ENCODE measurements at regions not wholly inside any gene's neighbourhood (a gene's known extent, or its start where the extent isn't known, plus 50 kb on each side); places are given as distances from the start of the nearest gene placed in this dataset.
A peak's percentile ranks its signal among the peaks of the same experiment; 100 is the strongest.

DNA sequence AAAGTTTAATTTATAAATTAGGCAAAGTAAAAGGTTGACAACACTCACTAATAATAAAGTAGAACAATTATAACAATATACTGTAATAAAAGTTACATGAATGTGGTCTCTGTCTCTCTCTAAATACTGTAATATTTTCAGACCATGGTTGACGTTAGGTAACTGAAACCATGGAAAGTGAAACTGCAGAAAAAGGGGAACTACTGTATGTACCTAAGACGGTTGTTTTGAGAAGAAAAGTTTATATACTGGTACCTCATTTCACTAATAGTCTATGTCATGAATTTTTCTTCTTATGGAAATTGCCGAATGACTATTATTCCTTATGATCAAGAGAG is 166.7 kb upstream of the ZNF521 start:
- ATAC-seq (peak in 1 of 3 donors; percentile 46), DNase-seq (no peak)
- no peaks in the 10 kb centered on the region for H3K9me3 Mint-ChIP-seq
- TF ChIP-seq, protein P1, sequence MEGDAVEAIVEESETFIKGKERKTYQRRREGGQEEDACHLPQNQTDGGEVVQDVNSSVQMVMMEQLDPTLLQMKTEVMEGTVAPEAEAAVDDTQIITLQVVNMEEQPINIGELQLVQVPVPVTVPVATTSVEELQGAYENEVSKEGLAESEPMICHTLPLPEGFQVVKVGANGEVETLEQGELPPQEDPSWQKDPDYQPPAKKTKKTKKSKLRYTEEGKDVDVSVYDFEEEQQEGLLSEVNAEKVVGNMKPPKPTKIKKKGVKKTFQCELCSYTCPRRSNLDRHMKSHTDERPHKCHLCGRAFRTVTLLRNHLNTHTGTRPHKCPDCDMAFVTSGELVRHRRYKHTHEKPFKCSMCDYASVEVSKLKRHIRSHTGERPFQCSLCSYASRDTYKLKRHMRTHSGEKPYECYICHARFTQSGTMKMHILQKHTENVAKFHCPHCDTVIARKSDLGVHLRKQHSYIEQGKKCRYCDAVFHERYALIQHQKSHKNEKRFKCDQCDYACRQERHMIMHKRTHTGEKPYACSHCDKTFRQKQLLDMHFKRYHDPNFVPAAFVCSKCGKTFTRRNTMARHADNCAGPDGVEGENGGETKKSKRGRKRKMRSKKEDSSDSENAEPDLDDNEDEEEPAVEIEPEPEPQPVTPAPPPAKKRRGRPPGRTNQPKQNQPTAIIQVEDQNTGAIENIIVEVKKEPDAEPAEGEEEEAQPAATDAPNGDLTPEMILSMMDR (IDR thresholded peaks at IDR 0.05): no peak
- H3K27ac ChIP-seq (ENCODE audit: low read length): no peak overlapping the region
- H3K4me1 Mint-ChIP-seq: no peaks in the 10 kb centered on the region
- no peak overlapping the region for H3K4me3 Mint-ChIP-seq
- WGBS (ENCODE audit: insufficient coverage): no CpG with 5 or more reads among the region's 3 CpGs
- H3K36me3 Mint-ChIP-seq: no peaks in the 10 kb centered on the region
- H3K27ac Mint-ChIP-seq: no peak overlapping the region
- H3K4me3 ChIP-seq (ENCODE audit: low read length): no peak overlapping the region
- no peaks in the 10 kb centered on the region for H3K36me3 ChIP-seq (ENCODE audit: control insufficient read depth, insufficient read depth, low read length)
- no peaks in the 10 kb centered on the region for H3K27me3 ChIP-seq (ENCODE audit: control insufficient read depth, insufficient read depth, low read length)
- H3K9me3 ChIP-seq (ENCODE audit: control insufficient read depth, insufficient read depth, low read length): no peaks in the 10 kb centered on the region
- intact Hi-C loops (cut with micrococcal nuclease): no loop called here
- H3K27me3 Mint-ChIP-seq (ENCODE audit: low read depth in 2 of 2): no peaks in the 10 kb centered on the region
- H3K4me1 ChIP-seq (ENCODE audit: control insufficient read depth, insufficient read depth, low read length): no peaks in the 10 kb centered on the region

DNA sequence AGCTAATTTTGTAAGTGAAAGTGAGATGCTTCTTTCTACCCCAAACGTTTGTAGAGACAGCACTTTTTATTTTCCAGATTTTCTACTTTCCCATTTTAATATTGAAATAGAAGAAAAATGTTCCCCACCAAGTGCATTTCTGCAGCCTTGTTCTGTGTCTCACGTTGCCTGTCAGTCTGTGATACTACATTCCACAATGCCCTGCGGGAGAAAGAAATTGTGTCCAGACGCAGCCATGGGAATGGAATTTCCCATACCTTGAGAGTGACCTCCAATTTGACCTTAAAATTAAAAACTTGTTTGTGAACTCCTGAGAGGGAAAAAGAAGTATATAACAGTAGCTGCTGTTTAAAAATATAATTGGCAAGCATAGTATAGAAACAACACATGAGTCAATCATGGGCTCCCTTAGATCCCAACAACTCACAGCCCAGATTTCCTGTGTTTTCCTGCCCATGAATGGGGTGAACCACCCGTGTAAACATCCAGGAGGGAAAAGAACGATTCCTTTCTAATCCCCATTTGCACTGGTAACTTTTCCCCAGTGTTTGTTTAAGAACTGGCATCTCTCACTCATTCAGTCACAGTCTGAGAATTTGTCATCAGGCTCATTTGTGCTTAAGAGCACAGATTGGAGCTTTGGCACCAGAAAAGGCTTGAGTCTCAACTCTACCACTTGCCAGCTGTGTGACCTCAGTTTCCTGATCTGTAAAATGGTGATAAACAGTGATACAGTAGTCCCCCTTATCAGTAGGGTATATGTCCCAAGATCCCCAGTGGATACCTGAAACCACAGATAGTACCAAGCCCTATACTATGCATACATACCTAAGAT is 166.1 kb upstream of the ZNF521 start:
- Histone ChIP-seq H3K9me3 (ENCODE audit: control insufficient read depth, insufficient read depth, low read length) (no peaks in the 10 kb centered on the region), H3K4me1 (ENCODE audit: control insufficient read depth, insufficient read depth, low read length) (no peaks in the 10 kb centered on the region), H3K27ac (ENCODE audit: low read length) (no peak overlapping the region), H3K4me3 (ENCODE audit: low read length) (no peak overlapping the region), H3K36me3 (ENCODE audit: control insufficient read depth, insufficient read depth, low read length) (no peaks in the 10 kb centered on the region), H3K27me3 (ENCODE audit: control insufficient read depth, insufficient read depth, low read length) (no peaks in the 10 kb centered on the region)
- TF ChIP-seq, protein P1 (IDR thresholded peaks at IDR 0.05): no peak
- DNase-seq (no peak), ATAC-seq (peak in 1 of 3 donors; percentile 5)
- H3K4me3 Mint-ChIP-seq: no peak overlapping the region
- H3K36me3 Mint-ChIP-seq: no peaks in the 10 kb centered on the region
- no peaks in the 10 kb centered on the region for H3K9me3 Mint-ChIP-seq
- no peak overlapping the region for H3K27ac Mint-ChIP-seq
- intact Hi-C loops (cut with micrococcal nuclease): no loop called here
- no peaks in the 10 kb centered on the region for H3K4me1 Mint-ChIP-seq
- no peaks in the 10 kb centered on the region for H3K27me3 Mint-ChIP-seq (ENCODE audit: low read depth in 2 of 2)
- WGBS (ENCODE audit: insufficient coverage): 79% methylated on average over 5 of the region's 6 CpGs

DNA sequence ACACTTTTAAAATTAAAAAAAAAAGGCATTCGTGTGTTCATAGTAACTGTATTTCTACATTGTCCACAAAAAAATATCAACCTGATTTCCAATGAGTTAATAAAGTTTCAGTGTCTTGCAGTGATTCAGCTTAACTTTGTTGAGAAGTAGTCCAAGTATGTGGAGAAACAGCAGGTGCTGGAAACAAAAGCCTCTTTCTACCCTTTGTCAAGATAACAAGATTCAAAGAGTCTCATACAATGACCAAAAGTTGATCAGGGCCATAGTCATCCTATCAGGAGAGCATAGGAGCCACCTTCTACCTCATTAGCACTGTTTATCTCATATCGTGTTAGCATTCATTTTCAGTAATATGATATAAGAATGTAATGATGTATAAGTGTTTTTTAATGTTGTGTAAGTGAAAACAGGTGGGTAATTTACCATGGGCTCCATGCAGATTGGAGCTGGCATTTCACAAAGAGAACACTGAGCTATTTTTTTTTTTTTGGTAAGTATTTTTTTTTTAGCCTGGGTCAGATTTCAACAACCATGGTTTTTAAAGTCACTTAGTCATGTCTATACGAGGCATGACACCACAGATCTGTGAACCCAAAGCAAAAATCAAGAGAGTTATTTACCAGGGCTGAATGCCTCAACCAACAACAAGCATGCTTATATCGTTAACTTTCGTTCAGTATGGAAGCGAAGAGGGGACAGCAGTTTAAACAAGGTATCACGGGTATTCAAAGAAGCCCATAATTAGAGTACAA is 165.0 kb upstream of the ZNF521 start:
- H3K36me3 Mint-ChIP-seq: no peaks in the 10 kb centered on the region
- TF ChIP-seq, protein P1 (IDR thresholded peaks at IDR 0.05): no peak
- H3K27ac Mint-ChIP-seq: no peak overlapping the region
- Histone ChIP-seq H3K4me3 (ENCODE audit: low read length) (no peak overlapping the region), H3K9me3 (ENCODE audit: control insufficient read depth, insufficient read depth, low read length) (no peaks in the 10 kb centered on the region), H3K4me1 (ENCODE audit: control insufficient read depth, insufficient read depth, low read length) (no peaks in the 10 kb centered on the region), H3K27me3 (ENCODE audit: control insufficient read depth, insufficient read depth, low read length) (no peaks in the 10 kb centered on the region), H3K27ac (ENCODE audit: low read length) (no peak overlapping the region), H3K36me3 (ENCODE audit: control insufficient read depth, insufficient read depth, low read length) (no peaks in the 10 kb centered on the region)
- H3K27me3 Mint-ChIP-seq (ENCODE audit: low read depth in 2 of 2): no peaks in the 10 kb centered on the region
- DNase-seq (no peak), ATAC-seq (no peak)
- H3K4me1 Mint-ChIP-seq: no peaks in the 10 kb centered on the region
- no peak overlapping the region for H3K4me3 Mint-ChIP-seq
- intact Hi-C loops (cut with micrococcal nuclease): no loop called here
- 91% methylated on average over 5 of the region's 7 CpGs for WGBS (ENCODE audit: insufficient coverage)
- no peaks in the 10 kb centered on the region for H3K9me3 Mint-ChIP-seq

Measured in natural killer cell (primary cell).